ENCODE measurements at regions not wholly inside any gene's neighbourhood (a gene's known extent, or its start where the extent isn't known, plus 50 kb on each side); places are given as distances from the start of the nearest gene placed in this dataset.

DNA sequence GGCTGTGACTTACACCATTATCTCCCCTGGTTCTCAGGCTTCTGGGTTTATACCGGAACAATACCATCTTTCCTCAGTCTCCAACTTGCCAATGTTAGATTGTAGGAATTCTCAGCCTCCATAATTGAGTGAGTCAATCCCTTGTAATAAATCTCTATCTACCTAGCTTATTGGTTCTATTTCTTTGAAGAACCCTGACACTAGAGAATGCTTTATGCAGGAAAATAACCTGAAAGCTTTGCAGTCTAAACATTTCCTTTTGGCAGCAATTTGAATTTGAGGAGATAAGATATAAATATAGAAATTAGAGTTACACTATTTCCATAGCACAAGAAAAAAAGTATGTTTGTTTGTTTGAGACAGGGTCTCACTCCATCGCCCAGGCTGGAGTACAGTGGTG lies 278.1 kb upstream of the CDH18 start:
- no peak for DNase-seq

GRCh38 chr5:20262896-20263295 lies 274.9 kb upstream of the CDH18 start:
- no peak for DNase-seq

- DNase-seq: no peak
Observed at GRCh38 chr5:20254748-20255147, 266.7 kb upstream of the CDH18 start.

DNA sequence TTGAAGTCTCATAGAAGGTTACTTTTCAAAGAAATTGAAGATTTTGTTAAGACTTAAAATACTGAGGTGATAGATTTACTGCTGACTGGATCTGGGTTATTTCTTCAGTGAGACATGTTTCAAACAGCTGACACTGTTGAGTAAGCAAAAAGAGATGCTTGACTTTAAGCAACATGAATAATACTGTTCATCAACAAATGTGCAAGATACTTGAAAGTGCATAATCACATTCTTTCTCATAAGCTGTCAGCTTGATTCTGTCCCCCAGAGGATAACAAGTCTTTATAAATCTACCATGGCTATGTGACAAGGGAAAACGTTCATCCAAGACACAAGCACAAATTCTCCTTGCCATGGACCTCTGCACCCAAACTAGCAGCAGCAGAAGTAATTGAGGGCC lies 260.1 kb upstream of the CDH18 start:
- DNase-seq: no peak

DNA sequence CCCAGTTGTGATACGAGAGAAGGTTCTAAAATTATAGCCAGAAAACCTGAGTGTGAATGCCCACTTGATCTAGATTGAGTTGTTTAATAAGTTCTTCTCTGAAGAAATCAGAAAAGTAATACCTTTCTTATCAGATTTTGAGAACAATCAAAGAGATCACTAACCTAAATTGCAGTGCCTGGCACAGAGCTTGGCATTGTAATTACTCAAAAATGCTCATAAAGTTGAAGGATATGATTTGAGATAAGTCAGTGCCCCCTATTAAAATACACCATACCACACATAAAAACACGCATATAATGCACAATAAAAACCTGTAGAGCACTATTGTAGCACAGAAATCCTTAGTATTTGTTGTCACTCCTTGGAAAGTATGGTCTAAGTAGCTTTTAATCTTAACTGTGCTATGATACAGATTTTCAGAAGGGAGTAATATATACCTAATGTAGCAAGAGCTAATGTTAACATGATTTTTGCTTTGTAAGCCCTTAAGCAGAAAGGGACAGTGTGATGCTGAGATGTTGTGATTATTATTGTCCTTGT lies 257.5 kb upstream of the CDH18 start:
- no peak for DNase-seq

DNA sequence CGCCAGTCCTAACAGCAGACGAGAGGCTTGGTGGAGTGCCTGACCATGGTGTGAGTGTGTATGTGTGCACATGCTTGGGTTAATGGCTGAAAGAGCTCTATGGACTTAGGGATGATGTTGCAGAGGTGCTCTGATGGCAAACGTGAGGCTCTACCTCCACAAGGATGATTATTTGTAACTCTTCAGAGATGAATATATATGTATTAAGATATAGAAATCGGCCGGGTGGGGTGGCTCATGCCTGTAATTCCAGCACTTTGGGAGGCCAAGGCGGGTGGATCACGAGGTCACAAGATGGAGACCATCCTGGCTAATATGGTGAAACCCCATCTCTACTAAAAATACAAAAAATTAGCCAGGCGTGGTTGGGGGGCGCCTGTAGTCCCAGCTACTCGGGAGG lies 253.4 kb upstream of the CDH18 start:
- no peak for DNase-seq

GRCh38 chr5:20231040-20231439 lies 243.0 kb upstream of the CDH18 start:
- no peak for DNase-seq

- no peak for DNase-seq
Observed at GRCh38 chr5:20230010-20230409, 242.0 kb upstream of the CDH18 start.

GRCh38 chr5:20229303-20230005 lies 241.5 kb upstream of the CDH18 start:
- no peak for DNase-seq

GRCh38 chr5:20224966-20225365 lies 237.0 kb upstream of the CDH18 start:
- DNase-seq: no peak

- no peak for DNase-seq
Observed at GRCh38 chr5:20224046-20224445, 236.0 kb upstream of the CDH18 start.

- DNase-seq: no peak
Observed at GRCh38 chr5:20223451-20223850, 235.5 kb upstream of the CDH18 start.

GRCh38 chr5:20215257-20215656 lies 227.3 kb upstream of the CDH18 start:
- DNase-seq: no peak

GRCh38 chr5:20213803-20214202 lies 225.8 kb upstream of the CDH18 start:
- no peak for DNase-seq

DNA sequence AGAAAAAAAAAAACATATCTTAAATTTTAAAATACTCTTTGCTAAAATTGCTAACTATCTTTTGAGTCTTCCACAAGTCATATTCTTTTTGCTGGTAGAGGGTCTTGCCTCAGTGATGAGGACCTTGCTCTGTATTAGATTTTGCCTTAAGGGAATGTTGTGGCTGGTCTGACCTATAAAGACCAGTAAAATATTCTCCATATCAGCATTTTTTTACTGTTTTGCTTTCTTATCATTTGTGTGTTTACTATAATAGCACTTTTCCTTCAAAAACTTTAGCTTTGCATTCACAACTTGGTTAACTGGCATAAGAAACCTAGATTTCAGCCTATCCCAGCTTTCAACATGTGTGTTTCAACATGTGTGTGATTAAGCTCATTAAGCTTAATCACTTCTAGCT lies 224.7 kb upstream of the CDH18 start:
- DNase-seq: no peak

GRCh38 chr5:20166456-20166855 lies 178.5 kb upstream of the CDH18 start:
- no peak for DNase-seq

DNA sequence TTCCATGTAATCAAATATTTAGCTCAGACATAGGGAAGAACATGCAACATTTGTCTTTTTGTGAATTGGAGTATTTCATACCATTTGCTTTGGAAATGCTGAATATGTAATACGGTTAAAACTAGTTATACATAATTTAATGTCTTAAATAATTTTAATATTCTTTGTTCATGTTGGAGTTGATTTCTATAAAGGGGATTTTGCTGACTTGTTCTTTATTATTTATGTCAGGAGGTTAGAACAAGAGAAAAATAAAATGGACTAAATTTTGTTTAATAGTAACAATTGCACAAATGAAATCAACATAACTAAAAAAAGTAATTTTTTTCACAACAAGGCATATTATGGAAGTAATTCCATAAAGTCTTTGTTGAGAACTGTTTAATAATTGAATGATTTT lies 170.0 kb upstream of the CDH18 start:
- no peak for DNase-seq

GRCh38 chr5:20157089-20157488 lies 169.1 kb upstream of the CDH18 start:
- DNase-seq: no peak

- no peak for DNase-seq
Observed at GRCh38 chr5:20145240-20145639, 157.2 kb upstream of the CDH18 start.

DNA sequence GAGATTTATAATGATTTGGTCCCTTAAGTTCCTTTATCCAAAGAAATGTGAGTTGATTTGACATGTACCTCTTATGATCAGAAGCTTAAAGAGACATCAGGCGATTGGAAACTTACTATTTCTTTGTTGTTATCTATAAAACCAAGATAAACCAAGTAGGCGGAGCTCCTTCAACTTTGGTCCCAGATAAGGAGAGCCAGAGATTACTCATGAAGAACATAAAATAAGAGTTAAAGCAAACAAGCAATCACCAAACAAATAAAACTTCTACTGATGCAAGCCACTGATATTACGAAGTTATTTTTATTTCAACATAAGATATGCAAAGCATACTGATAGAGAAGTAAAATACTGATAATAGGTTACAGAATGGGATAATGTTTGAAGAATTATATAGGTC lies 141.5 kb upstream of the CDH18 start:
- no peak for DNase-seq

- no peak for DNase-seq
Observed at GRCh38 chr5:20128343-20128742, 140.3 kb upstream of the CDH18 start.

DNA sequence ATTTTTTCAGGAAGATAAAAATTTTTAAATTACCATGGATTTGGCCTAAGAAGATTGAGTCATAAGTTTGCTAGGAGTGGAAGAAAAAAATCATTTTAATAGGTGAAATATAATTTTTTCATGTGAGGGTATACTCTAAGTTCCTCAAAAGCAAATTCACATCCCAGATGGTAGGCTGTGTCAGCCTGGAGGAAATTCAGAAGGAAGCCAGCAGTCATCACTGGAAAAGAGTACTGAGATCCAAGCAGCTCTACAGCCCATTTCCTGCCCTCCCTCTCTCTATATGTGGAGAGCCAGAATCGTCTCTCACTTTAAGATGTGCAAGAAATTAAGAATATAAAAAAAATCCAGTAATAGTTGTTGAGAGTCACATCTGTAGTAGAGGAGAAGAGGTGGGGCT lies 126.5 kb upstream of the CDH18 start:
- no peak for DNase-seq

DNA sequence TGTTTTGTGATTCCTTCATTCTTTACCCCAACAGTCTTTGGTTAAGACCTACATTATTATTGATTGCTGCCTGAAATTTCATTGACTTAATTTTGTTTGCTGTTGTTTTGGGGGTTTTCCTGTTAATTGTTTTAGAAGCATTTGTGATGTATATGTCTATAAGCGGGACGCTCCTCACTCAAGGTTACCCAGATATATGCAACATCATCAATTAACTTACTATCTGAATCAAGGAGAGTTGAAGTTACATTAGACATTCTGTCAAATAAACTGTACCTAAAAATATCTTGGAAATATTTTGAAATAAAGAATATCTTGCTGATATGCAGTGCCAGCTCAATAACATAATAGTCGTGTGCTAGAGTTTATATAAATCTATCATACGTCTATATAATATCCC lies 125.9 kb upstream of the CDH18 start:
- peak; percentile 46 for DNase-seq

DNA sequence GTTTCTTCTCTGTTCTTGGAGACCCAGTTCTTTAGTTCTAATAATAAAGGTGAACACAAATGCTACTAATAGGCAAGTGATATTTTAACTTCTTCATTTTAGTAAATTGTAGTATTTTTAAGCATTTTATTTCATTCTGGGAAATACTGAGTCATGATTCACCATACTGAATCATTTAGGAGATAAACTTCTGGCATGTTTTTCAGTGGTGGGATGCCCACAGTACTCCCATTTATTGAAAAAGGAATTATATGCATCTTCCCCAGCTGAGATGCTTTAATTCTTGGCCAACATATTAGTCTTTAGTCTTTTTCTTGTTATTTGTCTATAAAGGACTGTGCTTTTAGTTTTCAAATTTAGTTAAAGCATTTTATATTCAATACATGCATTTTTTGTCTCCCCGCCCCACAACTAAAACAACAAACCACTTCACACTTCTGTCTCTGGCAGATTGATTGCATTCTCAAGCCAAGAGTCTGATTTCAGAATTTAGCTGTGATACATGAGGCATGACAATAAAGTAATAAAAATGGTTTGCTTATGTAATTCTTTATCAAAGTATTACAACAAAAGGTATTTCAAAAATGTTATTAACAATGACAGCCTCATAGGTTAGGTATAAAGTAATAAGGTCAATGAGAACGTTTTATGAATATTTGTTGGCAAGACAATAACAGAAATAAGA lies 125.2 kb upstream of the CDH18 start:
- DNase-seq: peak; percentile 87

DNA sequence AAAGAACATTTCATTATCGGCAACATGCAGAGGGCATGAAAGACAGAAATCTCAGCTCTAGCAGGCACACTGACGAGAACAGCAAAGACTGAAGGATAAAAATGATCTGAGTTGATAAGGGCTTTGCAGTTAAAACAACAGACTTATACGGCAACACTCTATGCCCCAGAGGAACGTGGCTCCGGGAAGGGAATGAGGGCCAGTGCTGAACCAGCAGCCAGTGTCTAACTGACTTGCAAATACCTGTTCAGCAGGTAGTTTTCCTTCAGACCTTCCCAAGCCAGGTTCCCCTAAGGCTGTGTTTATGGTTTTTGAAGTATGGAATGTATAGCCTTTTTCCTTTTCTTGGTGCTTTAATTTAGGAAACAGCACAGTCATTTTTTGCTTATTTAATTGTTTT lies 121.3 kb upstream of the CDH18 start:
- no peak for DNase-seq

All from NCI-H510A treated with DMSO at 0.1 percent for 48 hours (cell line).